B cell (primary cell): ENCODE measurements at regions not wholly inside any gene's neighbourhood (a gene's known extent, or its start where the extent isn't known, plus 50 kb on each side); places are given as distances from the start of the nearest gene placed in this dataset.

Experiments
- ATAC-seq: fragments of 200-7000 bp; cut with Tn5 transposase; one replicate; pipeline ENCODE4 v1.10.0; 2021; ENCODE audit warnings: low read depth, mild to moderate bottlenecking, moderate number of reproducible peaks, moderate library complexity
- CTCF ChIA-PET: fragments of 350-600 bp; sonication (Branson Sonifier 250); formaldehyde crosslinking; loops from one replicate; lab custom pipeline; 2021; ENCODE audit warnings: antibody characterized with exemption, inconsistent platforms; lab: Charles Lee
- POLR2A ChIA-PET: fragments of 350-600 bp; sonication (Branson Sonifier 250); formaldehyde crosslinking; loops from one replicate; lab custom pipeline; 2021; ENCODE audit warnings: antibody characterized with exemption; lab: Charles Lee
- DNase-seq: peaks from one replicate; pipeline ENCODE4 v3.0.0; 2013
- H2AFZ ChIP-seq: 2 replicates; pipeline ENCODE4 v1.6.1; 2012; ENCODE audit warnings: mild to moderate bottlenecking, low read depth, low read length; ENCODE audit not compliant: insufficient read depth, poor library complexity, severe bottlenecking
- H3K27ac ChIP-seq, 2 donors: 1 replicate in 1 of 2; 2 replicates in 1 of 2; pipeline ENCODE4 v1.5.1; 2012 to 2013; ENCODE audit warnings: low read length in 2 of 2, mild to moderate bottlenecking in 2 of 2, moderate library complexity in 1 of 2
- H3K27me3 ChIP-seq, 4 experiments: fragments of 200-600 bp in 1 of 4; sonication (generic) in 1 of 4; replicated peaks in 1 of 4; 1 replicate in 2 of 4; 2 replicates in 2 of 4; pipeline versions ENCODE4 v1.6.1 to v1.7.0; 2013 to 2016; ENCODE audit warnings: low read length in 3 of 4, mild to moderate bottlenecking in 2 of 4, mixed read lengths in 1 of 4, moderate library complexity in 1 of 4; ENCODE audit not compliant: insufficient read depth in 4 of 4, control insufficient read depth in 3 of 4; ENCODE audit errors: control extremely low read depth in 1 of 4
- H3K36me3 ChIP-seq, 2 experiments: replicated peaks in 1 of 2; 1 replicate in 1 of 2; 2 replicates in 1 of 2; pipeline versions ENCODE4 v1.6.1 to v1.7.1; 2013; ENCODE audit warnings: low read length in 1 of 2; ENCODE audit not compliant: insufficient read depth in 2 of 2, control insufficient read depth in 1 of 2; ENCODE audit errors: control extremely low read depth in 1 of 2, extremely low read depth in 1 of 2
- H3K4me1 ChIP-seq, 2 donors: fragments of 200-600 bp in 1 of 2; sonication (generic) in 1 of 2; 1 replicate in 1 of 2; 2 replicates in 1 of 2; pipeline versions ENCODE4 v1.5.1 to v1.6.1; 2013 to 2017; ENCODE audit warnings: low read length in 2 of 2; ENCODE audit not compliant: control insufficient read depth in 2 of 2, insufficient read depth in 2 of 2
- H3K4me2 ChIP-seq: replicated peaks from 2 replicates; pipeline ENCODE3; 2012; ENCODE audit warnings: mild to moderate bottlenecking, low read depth, low read length; ENCODE audit not compliant: poor library complexity, severe bottlenecking
- H3K4me3 ChIP-seq, 5 experiments: fragments of 200-600 bp in 1 of 5; sonication (generic) in 1 of 5; 1 replicate in 3 of 5; 2 replicates in 2 of 5; pipeline versions ENCODE4 v1.5.1 to v1.7.0; 2011 to 2016; ENCODE audit warnings: low read length in 4 of 5, mild to moderate bottlenecking in 4 of 5, low read depth in 2 of 5, control low read depth in 1 of 5, moderate library complexity in 1 of 5; ENCODE audit not compliant: insufficient read depth in 1 of 5; ENCODE audit errors: control extremely low read depth in 1 of 5, extremely low read depth in 1 of 5
- H3K79me2 ChIP-seq: fragments of 200-600 bp; sonication (generic); one replicate; pipeline ENCODE4 v1.6.0; 2016; ENCODE audit warnings: low read length; ENCODE audit not compliant: control insufficient read depth, insufficient read depth
- H3K9ac ChIP-seq: fragments of 200-600 bp; sonication (generic); 2 replicates; pipeline ENCODE4 v1.6.1; 2017; ENCODE audit warnings: mild to moderate bottlenecking, low read length, moderate library complexity
- H3K9me3 ChIP-seq, 3 donors: one replicate each; pipeline versions ENCODE4 v1.6.1 to v1.7.1; 2013; ENCODE audit warnings: low read length in 2 of 3; ENCODE audit not compliant: control insufficient read depth in 2 of 3, insufficient read depth in 1 of 3; ENCODE audit errors: control extremely low read depth in 1 of 3
- H4K20me1 ChIP-seq: 2 replicates; pipeline ENCODE4 v1.6.0; 2012; ENCODE audit warnings: mild to moderate bottlenecking, low read length; ENCODE audit not compliant: insufficient read depth, control insufficient read depth, poor library complexity, severe bottlenecking
- H3K27ac Mint-ChIP-seq: one replicate; pipeline ENCODE4 v1.8.0; 2021; ENCODE audit warnings: mixed read lengths
- H3K27me3 Mint-ChIP-seq: one replicate; pipeline ENCODE4 v1.8.0; 2021; ENCODE audit warnings: mixed read lengths
- H3K4me1 Mint-ChIP-seq: one replicate; pipeline ENCODE4 v1.8.0; 2021; ENCODE audit warnings: mixed read lengths
- H3K4me3 Mint-ChIP-seq: one replicate; pipeline ENCODE4 v1.8.0; 2021; ENCODE audit warnings: mixed read lengths
- H3K9me3 Mint-ChIP-seq: one replicate; pipeline ENCODE4 v1.8.0; 2022; ENCODE audit warnings: mixed read lengths; ENCODE audit not compliant: insufficient read depth
- EZH2 ChIP-seq: IDR thresholded peaks from 2 replicates; pipeline ENCODE4 v1.6.1; 2012; ENCODE audit warnings: borderline replicate concordance, low read depth, mild to moderate bottlenecking, moderate library complexity, low read length; ENCODE audit not compliant: insufficient read depth, poor library complexity, severe bottlenecking
- WGBS: methylation state at CpG from one replicate; pipeline ENCODE4 v1.1.5; 2013; ENCODE audit warnings: missing lambda C conversion rate; ENCODE audit not compliant: insufficient coverage; 5-methylcytosine and 5-hydroxymethylcytosine counted together
- intact Hi-C: fragments of 100-400 bp; cut with micrococcal nuclease; formaldehyde crosslinking; loops from one replicate; pipeline ENCODE4 v1.10.0; 2022
- TF ChIP-seq, protein P1 (sequence below): fragments of 200-600 bp; IDR thresholded peaks from one replicate; pipeline ENCODE4 v1.8.0; 2022; ENCODE audit warnings: antibody characterized with exemption, mild to moderate bottlenecking

- H3K4me1 Mint-ChIP-seq, result no peaks in the 10 kb centered on the region
Observed at GRCh38 chr4:173704201-173704600, 174.2 kb upstream of the HAND2 start.

DNA sequence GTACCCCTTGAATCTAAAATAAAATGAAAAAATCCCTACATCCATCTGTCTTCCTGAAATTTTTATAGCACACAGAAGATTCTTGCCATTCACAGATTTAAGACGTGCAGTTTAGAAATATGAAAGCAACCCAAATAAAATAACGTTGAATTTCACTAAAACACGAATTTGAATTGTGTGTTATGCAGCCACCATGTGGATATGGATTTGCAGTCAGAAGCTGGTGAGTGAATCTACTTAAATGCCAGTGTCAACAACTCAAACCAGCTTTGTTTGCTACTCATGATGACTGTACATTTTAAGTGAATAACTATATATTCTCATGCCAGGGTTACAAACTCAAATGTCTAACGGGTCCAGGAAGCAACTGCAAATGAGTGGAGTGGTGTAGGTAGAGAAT lies 173.0 kb upstream of the HAND2 start:
- Histone ChIP-seq H2AFZ (no peak overlapping the region), H3K4me3 (no peak overlapping the region), H3K27ac (no peak overlapping the region), H3K4me1 (no peaks in the 10 kb centered on the region), H3K9ac (no peak overlapping the region), H4K20me1 (no peaks in the 10 kb centered on the region), H3K79me2 (no peaks in the 10 kb centered on the region), H3K27me3 (no peaks in the 10 kb centered on the region), H3K4me2 (no peak overlapping the region), H3K9me3 (peaks cover 0 to 9% (median 0%) of the 10 kb centered on the region in 3 donors), H3K36me3 (no peaks in the 10 kb centered on the region)
- POLR2A ChIA-PET, result no interaction called here
- Mint-ChIP-seq H3K4me3 (no peak overlapping the region), H3K4me1 (no peaks in the 10 kb centered on the region), H3K9me3 (no peaks in the 10 kb centered on the region), H3K27ac (no peak overlapping the region), H3K27me3 (no peaks in the 10 kb centered on the region)
- WGBS, result no CpG with 5 or more reads among the region's 4 CpGs
- no peak for ATAC-seq
- intact Hi-C loops, result no loop called here
- TF ChIP-seq EZH2, result no peak
- TF ChIP-seq, protein P1, sequence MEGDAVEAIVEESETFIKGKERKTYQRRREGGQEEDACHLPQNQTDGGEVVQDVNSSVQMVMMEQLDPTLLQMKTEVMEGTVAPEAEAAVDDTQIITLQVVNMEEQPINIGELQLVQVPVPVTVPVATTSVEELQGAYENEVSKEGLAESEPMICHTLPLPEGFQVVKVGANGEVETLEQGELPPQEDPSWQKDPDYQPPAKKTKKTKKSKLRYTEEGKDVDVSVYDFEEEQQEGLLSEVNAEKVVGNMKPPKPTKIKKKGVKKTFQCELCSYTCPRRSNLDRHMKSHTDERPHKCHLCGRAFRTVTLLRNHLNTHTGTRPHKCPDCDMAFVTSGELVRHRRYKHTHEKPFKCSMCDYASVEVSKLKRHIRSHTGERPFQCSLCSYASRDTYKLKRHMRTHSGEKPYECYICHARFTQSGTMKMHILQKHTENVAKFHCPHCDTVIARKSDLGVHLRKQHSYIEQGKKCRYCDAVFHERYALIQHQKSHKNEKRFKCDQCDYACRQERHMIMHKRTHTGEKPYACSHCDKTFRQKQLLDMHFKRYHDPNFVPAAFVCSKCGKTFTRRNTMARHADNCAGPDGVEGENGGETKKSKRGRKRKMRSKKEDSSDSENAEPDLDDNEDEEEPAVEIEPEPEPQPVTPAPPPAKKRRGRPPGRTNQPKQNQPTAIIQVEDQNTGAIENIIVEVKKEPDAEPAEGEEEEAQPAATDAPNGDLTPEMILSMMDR, result no peak
- CTCF ChIA-PET, result no interaction called here
- DNase-seq, result no peak

More at GRCh38 chr4:173704201-173704600, 174.2 kb upstream of the HAND2 start:
- ChIA-PET CTCF (no interaction called here), POLR2A (no interaction called here)
- H3K4me3 ChIP-seq, result no peak overlapping the region
- Mint-ChIP-seq H3K27me3 (no peaks in the 10 kb centered on the region), H3K4me3 (no peak overlapping the region), H3K27ac (no peak overlapping the region), H3K9me3 (no peaks in the 10 kb centered on the region)
- no peaks in the 10 kb centered on the region for H3K79me2 ChIP-seq
- no peaks in the 10 kb centered on the region for H3K4me1 ChIP-seq
- H4K20me1 ChIP-seq, result no peaks in the 10 kb centered on the region
- intact Hi-C loops, result no loop called here
- H2AFZ ChIP-seq, result no peak overlapping the region
- no peak overlapping the region for H3K27ac ChIP-seq
- WGBS, result 86% methylated on average over 6 of the region's 9 CpGs
- H3K36me3 ChIP-seq, result no peaks in the 10 kb centered on the region
- H3K9me3 ChIP-seq, result peaks cover 0 to 3% (median 0%) of the 10 kb centered on the region in 3 donors
- TF ChIP-seq, protein P1, result no peak
- no peak for TF ChIP-seq EZH2
- no peak overlapping the region for H3K9ac ChIP-seq
- DNase-seq, result no peak
- no peaks in the 10 kb centered on the region for H3K27me3 ChIP-seq
- no peak overlapping the region for H3K4me2 ChIP-seq
- ATAC-seq, result no peak
